A549 (cell line): ENCODE measurements at regions not wholly inside any gene's neighbourhood (a gene's known extent, or its start where the extent isn't known, plus 50 kb on each side); places are given as distances from the start of the nearest gene placed in this dataset.

Source experiments
- CEBPB ChIP-seq, 2 experiments: fragments of >200 bp in 1 of 2; sonication (Bioruptor Twin) in 1 of 2; formaldehyde crosslinking in 1 of 2; IDR thresholded peaks; 2 replicates each; pipeline ENCODE4 v1.6.1; 2012 to 2016
- CHD2 ChIP-seq: fragments of 150-350 bp; IDR thresholded peaks from 2 replicates; pipeline ENCODE4 v1.6.1; 2014; ENCODE audit warnings: low read length; ENCODE audit not compliant: partially characterized antibody
- CTCF ChIP-seq: fragments of >200 bp; sonication (Bioruptor Twin); formaldehyde crosslinking; IDR thresholded peaks from 3 replicates; pipeline ENCODE4 v1.5.1; 2016
- E2F6 ChIP-seq: IDR thresholded peaks from 2 replicates; pipeline ENCODE4 v1.6.1; 2012; ENCODE audit warnings: low read depth, borderline replicate concordance
- ESRRA ChIP-seq: fragments of 150-350 bp; IDR thresholded peaks from 2 replicates; pipeline ENCODE4 v1.6.1; 2014; ENCODE audit warnings: mild to moderate bottlenecking, low read length, borderline replicate concordance
- HMGXB4 ChIP-seq: fragments of 250-450 bp; sonication (Bioruptor Pico); IDR thresholded peaks from 2 replicates; pipeline ENCODE4 v1.5.0; 2021; ENCODE audit warnings: mild to moderate bottlenecking, moderate library complexity, borderline replicate concordance
- HOXA7 ChIP-seq: fragments of 250-450 bp; sonication (Bioruptor Pico); IDR thresholded peaks from 2 replicates; pipeline ENCODE4 v1.5.0; 2020; ENCODE audit warnings: mild to moderate bottlenecking, moderate library complexity
- MAFK ChIP-seq: fragments of 450-650 bp; IDR thresholded peaks from 2 replicates; pipeline ENCODE4 v1.6.1; 2014; ENCODE audit not compliant: partially characterized antibody
- MAX ChIP-seq: IDR thresholded peaks from 2 replicates; pipeline ENCODE4 v1.6.1; 2012
- MYC ChIP-seq: IDR thresholded peaks from 2 replicates; pipeline ENCODE4 v1.6.1; 2012; ENCODE audit warnings: mild to moderate bottlenecking, inconsistent platforms, low read length, improper control_type of control experiment, borderline replicate concordance
- POLR2A ChIP-seq: IDR thresholded peaks from 2 replicates; pipeline ENCODE4 v1.6.1; 2012; ENCODE audit warnings: mild to moderate bottlenecking, low read length

GRCh38 chr9:107221321-107221720 is 61.8 kb upstream of the RAD23B start:
- TF ChIP-seq MAFK = no peak
- TF ChIP-seq CTCF = no peak
- TF ChIP-seq ESRRA = no peak
- TF ChIP-seq MAX = no peak
- no peak for TF ChIP-seq HOXA7 (CRISPR knock-in tag)
- no peak for TF ChIP-seq POLR2A
- no peak for TF ChIP-seq CEBPB (IDR thresholded peaks at IDR 0.05)
- no peak for TF ChIP-seq HMGXB4
- no peak for TF ChIP-seq MYC
- TF ChIP-seq E2F6 = no peak
- no peak for TF ChIP-seq CHD2
